GM13976 (cell line): ENCODE measurements at regions not wholly inside any gene's neighbourhood (a gene's known extent, or its start where the extent isn't known, plus 50 kb on each side); places are given as distances from the start of the nearest gene placed in this dataset.

ENCODE experiments used
- DNase-seq: peaks from one replicate; pipeline ENCODE4 v3.0.0; 2012; ENCODE audit warnings: low spot score
- in situ Hi-C: fragments of 300-500 bp; cut with MboI; formaldehyde crosslinking; loops from one replicate; pipeline ENCODE4 v1.12.0; 2022; ENCODE audit warnings: low sequenced_read_pairs, mixed read lengths, inconsistent platforms; ENCODE audit not compliant: unreplicated experiment
- TF ChIP-seq, protein P1 (sequence below): IDR thresholded peaks from 2 replicates; pipeline ENCODE4 v1.5.1; 2012; ENCODE audit warnings: borderline replicate concordance, mild to moderate bottlenecking; ENCODE audit not compliant: insufficient read depth; ENCODE audit errors: extremely low read depth, missing control alignments, control extremely low read depth

DNA sequence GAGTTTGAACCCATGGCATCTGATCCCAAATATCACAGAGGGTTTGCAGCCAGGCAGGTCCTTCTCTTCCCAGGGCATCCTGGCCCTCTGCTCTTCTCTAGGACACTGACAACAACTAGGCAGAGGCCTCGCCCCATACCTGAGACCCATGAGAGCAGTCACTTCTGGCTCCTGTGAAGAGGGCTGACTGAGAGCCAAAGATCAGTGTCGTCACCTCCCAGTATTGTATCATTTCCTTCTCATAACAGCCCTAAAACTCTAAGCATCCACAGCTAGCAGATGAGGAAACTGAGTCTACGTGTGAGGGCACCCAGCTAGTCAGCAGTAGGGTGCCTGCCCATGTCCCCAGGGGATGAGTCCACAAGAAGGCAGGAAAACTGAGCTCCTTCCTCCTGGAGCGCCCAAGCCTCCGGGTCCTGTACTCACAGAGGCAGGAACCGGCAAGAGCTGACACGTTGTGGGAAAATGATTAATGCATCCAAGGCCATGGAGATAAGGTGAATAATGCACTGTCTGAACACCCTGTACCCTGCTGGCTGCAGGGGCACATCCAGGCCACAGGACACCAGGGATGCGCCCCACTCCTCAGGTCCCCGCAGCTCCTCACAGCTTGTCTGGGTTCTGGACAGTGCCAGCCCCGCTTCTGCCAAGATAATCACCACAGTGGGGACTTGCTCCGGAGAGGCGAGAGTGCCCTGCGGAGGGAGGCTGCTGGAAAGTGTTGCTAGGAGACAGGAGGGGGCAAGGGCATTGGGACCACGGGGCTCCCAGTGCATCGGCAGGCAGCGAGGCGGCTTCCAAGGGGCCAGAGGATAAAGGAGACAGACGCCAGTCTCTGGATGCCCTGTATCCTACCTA is 340.0 kb downstream of the NPHP4 start:
- TF ChIP-seq, protein P1, sequence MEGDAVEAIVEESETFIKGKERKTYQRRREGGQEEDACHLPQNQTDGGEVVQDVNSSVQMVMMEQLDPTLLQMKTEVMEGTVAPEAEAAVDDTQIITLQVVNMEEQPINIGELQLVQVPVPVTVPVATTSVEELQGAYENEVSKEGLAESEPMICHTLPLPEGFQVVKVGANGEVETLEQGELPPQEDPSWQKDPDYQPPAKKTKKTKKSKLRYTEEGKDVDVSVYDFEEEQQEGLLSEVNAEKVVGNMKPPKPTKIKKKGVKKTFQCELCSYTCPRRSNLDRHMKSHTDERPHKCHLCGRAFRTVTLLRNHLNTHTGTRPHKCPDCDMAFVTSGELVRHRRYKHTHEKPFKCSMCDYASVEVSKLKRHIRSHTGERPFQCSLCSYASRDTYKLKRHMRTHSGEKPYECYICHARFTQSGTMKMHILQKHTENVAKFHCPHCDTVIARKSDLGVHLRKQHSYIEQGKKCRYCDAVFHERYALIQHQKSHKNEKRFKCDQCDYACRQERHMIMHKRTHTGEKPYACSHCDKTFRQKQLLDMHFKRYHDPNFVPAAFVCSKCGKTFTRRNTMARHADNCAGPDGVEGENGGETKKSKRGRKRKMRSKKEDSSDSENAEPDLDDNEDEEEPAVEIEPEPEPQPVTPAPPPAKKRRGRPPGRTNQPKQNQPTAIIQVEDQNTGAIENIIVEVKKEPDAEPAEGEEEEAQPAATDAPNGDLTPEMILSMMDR = no peak
- DNase-seq = peak; percentile 3
- in situ Hi-C loops = no loop called here

DNA sequence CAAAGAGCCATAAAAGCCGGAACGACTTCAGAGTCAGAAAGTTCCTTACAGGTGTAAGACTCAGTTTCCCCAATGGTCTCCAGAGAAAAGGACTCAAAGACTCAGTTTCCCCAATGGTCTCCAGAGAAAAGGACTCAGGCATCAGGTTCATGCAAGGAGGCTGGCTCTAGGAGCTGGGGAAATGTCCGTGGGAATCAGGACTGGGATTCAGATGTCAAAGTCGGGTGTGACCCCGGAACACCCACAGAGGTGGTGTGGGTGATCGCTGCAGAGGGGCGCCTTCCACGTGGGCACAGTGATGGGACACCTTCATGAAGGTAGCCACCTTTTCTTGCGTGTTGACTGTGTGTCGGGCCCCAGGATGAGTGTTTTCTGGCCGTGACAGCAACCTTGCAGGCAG is 340.8 kb downstream of the NPHP4 start:
- peak; percentile 4 for DNase-seq
- TF ChIP-seq, protein P1 = no peak
- in situ Hi-C loops = no loop called here

DNA sequence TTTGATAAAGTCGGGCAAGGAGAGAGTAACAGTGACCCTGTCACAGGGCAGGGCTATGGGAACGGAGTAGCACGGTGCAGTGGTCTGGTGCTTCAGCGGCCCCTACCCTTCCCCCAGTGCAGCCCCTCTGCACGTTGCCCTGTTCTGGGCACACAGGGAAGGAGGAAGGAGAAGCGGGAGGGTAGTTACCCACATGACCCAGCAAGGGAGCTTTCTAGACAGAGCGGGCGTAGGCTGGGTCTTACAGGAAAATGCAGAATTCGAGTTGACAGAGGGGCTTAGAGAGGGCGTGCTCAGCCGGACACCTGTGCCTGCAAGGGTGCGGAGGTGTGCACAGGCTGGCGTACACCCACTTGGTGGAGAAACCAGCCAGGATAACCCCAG is 341.2 kb downstream of the NPHP4 start:
- TF ChIP-seq, protein P1 = no peak
- in situ Hi-C loops = no loop called here
- peak; percentile 3 for DNase-seq

GRCh38 chr1:5650283-5651026 is 341.8 kb downstream of the NPHP4 start:
- TF ChIP-seq, protein P1 = no peak
- in situ Hi-C loops = no loop called here
- DNase-seq = peak; percentile 4

GRCh38 chr1:5649795-5650194 is 342.4 kb downstream of the NPHP4 start:
- in situ Hi-C loops = no loop called here
- TF ChIP-seq, protein P1 = no peak
- DNase-seq = peak; percentile 2

- TF ChIP-seq, protein P1 = no peak
Measured at GRCh38 chr1:5649166-5649551, 343.1 kb downstream of the NPHP4 start.

More at GRCh38 chr1:5649166-5649551, 343.1 kb downstream of the NPHP4 start:
- in situ Hi-C loops = no loop called here
- peak; percentile 5 for DNase-seq
